Activated CD4-positive, alpha-beta T cell treated with anti-CD3 and anti-CD28 coated beads, Interleukin-2, Interleukin-4, amounts not matched to agents 100 ng/mL and 50 ng/mL, durations not matched to agents 16 hours and 8 hours (primary cell): ENCODE measurements at regions not wholly inside any gene's neighbourhood (a gene's known extent, or its start where the extent isn't known, plus 50 kb on each side); places are given as distances from the start of the nearest gene placed in this dataset.

ENCODE experiments used
- DNase-seq: peaks from one replicate; pipeline ENCODE4 v3.0.0-alpha.2; 2020; ENCODE audit warnings: low spot score

DNA sequence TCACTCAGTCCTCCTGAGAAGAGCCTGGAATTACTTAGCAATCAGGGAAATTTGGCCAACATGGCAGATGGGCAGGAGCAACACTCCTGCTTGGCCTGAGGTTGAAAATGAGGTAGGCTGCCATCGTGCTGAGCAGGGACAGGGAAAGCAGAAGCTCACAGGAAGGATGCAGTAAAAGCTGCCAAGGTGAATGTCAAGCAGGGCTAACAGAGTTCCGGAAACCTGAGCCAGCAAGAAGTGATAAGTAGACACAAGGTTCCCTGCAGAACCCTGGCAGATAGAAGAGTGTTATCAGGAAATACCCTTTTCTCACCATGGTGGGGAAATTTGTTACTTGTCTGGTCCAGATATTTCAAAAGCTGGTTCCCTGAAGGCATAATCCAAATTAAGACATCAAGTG lies 454.3 kb upstream of the MEX3C start:
- DNase-seq: no peak

DNA sequence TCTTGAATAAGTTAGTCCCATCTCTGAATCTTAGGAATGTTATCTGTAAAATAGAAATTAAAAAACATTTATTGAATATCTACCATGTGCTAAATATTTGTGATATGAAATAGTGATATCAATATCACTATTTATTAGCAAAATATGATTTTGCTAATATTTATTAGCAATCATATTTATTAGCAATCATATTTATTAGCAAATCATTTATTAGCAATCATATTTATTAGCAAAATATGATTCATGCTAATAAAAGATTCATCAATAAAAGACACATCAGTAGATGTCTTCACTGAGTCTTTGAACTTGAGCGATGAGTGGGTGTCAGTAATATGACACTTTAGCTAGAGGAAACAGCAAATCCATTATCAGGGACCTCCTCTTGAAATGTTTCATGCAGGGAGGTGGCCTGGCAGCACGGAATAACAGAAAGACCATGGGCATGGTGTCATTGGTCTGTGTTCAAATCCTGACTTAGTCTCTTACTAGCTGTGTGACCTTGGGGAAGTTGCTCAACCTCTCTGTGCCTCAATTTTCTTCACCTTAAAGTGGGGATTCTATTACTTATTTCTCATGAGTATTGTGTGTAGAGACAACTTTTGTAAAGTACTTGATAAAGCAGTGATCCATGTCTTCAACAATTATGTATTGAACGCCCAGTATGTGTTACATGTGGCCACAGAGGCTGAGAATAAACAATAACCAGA lies 456.2 kb upstream of the MEX3C start:
- no peak for DNase-seq

DNA sequence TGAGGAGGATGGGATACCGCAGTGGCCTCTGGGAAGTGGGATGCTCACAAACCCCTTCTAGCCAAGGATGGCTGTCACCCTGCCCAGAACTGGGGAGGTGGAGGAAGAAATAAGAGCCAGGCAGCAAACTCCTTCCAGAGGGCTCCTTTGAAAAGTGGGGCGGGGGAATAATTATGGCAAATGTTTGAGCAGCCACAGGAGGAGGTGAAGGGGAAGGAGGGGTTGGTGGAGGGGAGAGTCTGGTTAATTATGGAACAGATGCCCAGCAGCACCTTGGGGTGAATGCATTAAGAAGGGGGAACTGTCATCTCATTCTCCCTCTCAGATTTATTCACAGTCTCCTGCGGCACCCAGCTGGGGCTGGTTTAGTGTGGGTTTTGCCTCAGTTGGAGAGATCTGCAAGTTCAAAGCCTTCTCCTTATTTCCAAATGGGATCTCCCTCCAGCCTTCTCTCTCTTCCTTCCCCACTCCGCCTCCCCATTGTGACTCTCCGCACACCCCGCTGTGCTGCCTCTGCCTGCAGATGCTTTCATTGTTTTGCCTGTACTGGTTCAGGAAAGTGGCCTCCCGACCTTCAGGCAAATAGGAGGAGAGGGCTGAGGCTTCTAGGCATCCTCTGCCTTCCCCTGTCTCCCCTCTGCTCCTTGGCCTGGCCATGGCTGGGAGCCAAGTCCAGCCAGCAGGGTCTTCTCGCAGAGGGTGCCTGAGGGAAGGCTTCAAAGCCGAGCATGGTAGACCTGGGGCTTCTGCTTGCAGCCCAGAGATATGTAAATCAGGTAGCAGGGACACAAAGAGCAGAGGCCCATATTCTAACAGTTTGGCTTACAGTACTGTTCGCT lies 457.2 kb upstream of the MEX3C start:
- DNase-seq: no peak

DNA sequence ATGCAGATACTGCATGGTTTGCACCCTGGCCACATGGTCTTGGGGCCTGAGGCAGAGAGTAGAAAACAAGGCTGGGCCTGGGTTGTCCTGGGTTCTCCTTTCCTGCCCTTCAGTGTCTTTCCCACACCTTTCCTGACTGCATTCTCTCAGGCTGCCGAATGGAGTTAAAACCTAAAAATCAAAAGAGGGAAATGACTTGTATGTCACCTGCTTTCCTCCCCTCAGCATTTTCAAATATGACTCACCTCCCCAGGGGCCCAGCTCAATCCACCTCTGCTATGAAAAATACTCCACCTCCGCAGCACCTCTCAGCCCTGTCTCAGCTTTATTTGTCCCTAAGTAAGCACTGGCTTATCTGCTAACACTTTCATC lies 457.8 kb upstream of the MEX3C start:
- no peak for DNase-seq

DNA sequence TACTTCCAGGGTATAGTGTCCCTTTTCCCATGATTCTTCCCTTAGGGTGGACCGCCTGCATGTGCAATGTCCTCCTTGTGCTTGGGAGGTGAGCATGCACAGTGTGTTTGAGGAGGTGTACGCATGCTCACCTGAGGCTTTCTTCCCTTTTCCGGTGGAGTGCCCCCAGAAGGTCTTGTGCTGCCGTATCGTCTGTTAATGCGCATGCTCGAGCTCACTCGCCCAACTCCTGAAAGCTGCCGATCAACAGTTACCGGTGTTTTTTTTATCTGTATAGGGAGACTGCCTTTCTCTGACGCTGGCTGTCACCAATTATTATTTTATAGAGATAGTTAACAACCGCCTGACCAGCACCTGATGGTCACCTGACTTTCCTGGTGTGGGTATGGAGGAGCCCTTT lies 458.8 kb upstream of the MEX3C start:
- DNase-seq: no peak

DNA sequence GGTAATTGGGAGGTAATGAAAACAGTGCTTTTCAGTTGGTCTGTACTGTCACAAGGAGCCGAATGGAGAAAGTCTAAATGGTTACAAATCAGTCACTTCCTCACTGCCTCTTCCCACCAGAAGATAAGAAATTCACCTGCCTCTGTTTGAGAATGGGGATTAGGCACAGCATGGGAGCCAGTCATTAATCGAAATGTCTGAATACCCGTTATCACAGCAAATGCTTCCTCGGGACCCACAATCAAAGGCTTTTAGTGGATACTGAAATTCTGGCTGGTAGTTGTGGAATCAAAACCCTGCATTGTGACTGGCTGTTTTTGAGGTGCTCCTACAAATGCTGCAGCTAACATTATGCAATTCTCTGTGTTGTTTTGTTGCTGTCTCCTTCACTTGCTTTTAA lies 461.0 kb upstream of the MEX3C start:
- DNase-seq: no peak

DNA sequence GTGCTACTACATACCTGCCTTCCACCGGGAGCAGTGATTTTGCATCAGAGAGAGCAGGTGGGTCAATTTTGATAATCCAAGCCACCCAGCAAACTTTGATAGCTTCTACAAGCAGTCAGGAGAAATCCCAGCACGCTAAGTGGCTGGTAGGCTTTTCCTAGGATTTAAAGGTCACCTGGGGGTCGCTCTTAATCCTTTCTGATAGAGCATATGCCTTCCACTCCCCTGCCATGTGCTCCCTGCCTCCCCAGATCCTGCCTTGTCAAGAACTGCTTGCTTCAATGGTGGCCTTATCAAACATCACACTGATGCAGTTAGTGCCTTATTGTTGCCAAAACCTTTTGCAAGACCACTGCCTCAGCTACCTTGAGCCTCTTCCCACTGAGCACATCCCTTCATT lies 462.3 kb upstream of the MEX3C start:
- DNase-seq: no peak

DNA sequence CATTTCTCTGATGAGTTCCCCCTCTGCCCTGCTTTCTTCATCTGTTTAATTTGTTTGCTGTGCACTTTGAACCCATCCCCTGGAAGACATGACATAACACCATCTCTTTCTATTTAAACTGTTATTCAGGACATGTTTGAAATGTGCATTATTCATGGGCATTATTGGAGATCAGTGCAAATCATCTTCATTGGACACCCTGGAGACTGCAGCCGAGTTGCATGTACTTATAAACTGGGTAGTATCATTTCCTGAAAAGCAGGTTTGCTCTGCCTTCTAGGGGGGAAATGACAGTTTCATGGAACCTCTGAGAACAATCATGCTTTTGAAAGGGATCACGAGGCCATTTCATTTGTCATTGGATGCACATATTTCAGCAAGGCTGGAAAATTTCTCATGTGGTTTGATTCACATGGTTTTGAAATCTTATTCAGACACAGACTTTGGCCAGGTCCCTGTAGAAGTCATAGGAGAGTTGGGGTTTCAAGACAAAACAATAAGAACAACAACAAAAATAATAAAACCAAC lies 462.8 kb upstream of the MEX3C start:
- DNase-seq: no peak

DNA sequence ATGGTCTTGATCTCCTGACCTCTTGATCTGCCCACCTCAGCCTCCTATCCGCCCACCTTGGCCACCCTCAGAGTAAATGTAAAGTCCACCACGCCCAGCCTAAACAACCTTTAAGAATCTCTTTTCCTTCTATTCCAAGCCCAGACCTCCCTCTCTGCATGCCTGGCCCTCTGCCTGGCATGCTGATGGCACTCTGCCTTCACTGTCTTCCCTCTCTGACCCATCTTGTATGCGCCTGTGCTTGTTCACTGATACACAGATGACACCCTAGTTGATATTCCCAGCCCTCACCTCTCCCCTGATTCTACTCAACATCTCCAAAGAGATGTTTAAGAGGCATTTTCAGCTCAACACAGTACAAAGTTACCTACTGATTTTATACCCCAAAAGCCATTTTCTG lies 466.8 kb upstream of the MEX3C start:
- no peak for DNase-seq

DNA sequence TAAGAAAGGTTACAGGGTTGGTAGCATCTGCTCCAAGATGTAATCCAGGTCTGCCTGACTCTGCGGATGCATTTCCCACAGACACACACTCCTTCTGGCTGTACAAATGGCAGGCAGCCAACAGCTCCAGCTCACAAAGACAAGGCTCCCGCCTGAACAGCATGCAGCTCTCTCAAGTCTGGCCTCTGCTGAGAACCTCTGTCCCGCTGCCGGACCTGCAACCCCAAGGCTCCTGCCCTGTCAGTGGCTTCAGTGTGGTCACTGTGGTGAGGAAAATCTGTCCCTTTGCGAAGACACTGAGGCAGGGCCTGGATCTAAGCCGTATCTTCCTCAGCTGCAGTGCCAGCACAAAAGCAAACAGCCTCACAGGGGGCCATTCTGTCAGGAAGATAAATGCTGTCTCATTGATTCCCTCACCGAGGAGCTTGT lies 469.3 kb upstream of the MEX3C start:
- no peak for DNase-seq

DNA sequence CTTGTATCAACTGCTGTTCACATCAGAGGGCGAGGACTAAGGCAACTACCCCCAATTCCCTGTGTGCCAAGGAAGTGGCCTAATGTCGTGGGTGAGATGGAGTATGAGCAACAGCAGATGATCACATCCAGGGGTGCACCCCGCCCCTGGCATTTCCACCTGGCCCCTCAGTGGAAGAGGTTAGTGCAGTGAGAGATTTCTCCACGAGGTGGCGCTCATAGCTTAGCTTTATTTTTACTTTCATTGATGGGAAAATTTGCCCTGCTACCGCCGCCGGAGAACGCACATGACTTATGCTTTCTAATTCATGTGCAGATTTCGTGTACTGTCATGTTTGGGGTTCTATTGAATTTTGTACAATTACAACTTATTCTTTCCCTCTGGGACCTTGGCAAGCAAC lies 470.6 kb upstream of the MEX3C start:
- DNase-seq: peak; percentile 56

DNA sequence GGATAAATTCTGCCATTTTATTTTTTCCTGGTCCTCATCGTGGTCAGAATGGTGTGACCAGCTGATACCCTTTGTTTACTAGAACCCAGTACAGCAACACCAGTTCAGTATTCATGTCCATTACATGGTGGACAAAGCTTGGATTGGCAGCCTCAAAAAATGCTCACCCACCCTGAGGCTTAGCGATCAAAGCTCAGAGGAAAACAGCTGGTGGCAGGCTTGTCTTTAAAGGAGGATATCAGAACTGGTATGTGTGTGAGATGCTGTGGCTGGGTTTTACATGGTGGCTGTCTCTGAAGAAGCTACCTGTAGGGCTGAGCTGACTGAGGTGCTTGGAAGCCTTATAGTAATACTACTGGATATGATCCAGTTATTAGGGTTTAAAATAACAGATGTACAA lies 471.1 kb upstream of the MEX3C start:
- DNase-seq: no peak

DNA sequence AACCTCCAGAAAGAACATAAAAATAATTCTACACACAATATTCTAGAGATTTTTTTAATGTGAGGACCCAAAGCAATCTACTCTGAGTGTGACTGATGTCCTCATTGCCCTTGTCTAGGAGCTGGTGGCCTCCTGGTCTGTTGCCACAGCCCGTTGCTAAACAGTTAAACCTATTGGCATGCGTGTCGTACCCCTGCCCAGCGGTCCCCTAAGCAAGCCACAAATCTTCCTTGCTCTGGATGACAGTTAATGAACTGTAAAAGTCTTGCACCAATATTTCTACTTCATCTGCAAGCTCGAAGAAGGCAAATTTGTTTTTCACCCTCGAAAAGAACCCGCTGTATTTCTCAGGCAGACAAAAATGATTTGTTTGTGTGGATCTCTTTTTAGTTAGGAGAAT lies 489.1 kb upstream of the MEX3C start:
- no peak for DNase-seq

DNA sequence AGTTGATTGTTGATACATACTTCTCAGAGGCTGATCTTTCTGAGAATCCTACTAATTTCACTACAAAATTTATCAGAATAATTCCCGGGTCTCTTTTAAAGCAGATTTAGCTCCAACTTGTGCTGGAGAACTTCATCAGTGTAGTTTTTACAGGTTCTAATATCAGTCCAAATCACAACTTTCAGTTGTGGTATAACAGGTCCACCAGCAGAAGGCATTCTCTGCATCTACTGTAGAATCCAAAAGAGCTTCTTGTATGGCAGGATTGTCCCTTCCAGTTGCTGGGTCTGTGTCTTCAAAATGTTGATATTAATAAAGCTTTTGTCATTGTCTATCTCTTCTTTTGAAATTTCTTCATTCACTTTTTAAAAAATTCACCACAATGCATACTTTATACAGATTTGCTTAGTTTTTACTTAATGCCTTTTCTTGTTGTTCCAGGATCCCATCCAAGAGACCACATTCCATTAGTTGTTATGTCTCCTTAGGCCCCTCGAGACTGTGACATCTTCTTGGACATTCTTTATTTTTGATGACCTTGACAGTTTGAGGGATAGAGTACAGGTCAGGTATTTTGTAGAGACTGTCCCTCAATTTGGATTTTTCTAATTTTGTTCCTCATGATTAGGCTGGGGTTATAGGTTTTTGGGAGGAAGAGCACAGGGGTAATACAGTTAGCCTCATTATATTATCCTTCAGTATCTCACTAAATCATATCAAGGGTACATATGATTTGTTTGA lies 490.5 kb upstream of the MEX3C start:
- no peak for DNase-seq

DNA sequence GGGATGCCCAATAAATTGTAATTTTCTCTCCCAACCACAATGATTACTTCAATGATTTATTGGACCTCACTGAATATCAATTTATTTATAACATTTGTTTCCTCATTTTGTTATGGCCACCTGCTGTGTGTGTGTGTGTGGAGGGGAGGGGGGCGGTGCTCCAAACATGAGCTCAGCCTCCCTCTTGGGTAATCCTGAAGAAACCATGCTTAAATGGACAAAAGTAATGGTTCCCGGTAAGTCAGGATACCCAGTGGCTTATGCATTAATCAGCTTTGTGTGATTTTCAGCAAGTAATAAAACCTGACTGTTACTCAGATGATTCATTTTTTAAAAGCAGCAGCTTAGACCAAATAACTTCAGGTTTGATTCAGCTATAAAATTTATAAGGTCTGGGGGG lies 495.1 kb upstream of the MEX3C start:
- no peak for DNase-seq

DNA sequence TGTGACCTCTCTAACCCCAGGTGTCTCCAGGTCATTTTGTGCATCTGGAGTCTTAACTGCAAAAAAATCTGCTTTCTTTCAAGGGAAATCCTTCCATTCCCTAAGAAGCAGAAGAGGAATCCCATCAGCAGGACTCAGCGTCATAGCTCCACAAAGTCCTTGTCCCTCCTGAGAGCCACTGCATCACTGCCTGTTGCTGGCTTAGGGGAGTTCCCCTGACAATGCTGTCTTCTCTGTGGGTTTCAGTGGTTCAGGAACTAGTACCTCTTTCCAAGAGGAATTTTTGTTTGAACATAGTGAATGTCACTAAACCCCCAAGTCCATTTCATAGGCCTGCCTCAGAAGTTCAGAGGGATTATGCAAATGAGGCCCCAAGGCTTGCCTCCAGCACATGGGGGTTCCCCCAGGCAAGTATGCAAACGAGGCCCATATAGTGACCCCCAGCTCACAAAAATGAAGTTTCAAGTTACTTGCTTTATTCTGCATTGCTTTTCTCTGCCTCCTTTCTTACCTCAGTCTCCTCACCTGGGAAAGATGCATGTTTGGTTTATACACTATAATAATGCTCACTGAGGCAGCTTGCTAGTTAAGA lies 513.9 kb upstream of the MEX3C start:
- no peak for DNase-seq

DNA sequence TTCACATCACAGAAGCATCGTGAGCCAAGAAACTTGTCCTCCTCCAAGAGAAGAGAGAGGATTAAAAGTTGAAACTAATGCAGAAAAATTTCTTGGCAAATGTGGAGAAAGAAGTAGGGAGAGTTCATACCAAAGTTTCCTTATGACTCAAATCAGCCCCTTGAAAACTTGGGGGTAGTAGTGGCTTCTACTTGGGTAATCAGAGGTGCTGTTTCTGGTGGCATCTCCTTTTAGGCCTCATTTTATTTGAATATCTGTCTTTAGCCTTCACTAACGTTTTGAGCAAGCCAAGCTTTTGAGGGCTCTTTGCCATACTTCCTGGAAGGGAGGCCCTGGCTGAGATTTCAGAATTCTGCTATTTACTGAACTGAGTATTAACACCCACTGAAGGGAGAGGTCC lies 515.3 kb upstream of the MEX3C start:
- DNase-seq: no peak

DNA sequence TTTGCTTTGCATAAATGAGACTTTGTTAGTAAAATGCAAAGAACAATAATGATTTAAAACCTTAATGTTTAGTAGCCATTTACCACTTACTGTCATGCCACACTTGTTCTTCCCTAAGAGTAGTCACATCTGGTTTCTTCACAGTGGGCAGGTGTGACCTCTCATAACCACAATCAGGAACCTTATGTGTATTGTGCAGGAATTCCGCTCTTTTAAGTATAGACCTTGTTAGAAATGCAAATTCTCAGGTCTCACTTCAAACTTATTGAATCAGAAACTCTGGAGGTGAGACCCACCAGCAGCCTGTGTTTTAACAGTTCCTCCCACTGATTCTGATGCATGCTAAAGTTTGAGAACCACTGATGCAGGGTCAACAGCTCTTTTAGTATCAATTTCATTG lies 518.8 kb upstream of the MEX3C start:
- DNase-seq: no peak

DNA sequence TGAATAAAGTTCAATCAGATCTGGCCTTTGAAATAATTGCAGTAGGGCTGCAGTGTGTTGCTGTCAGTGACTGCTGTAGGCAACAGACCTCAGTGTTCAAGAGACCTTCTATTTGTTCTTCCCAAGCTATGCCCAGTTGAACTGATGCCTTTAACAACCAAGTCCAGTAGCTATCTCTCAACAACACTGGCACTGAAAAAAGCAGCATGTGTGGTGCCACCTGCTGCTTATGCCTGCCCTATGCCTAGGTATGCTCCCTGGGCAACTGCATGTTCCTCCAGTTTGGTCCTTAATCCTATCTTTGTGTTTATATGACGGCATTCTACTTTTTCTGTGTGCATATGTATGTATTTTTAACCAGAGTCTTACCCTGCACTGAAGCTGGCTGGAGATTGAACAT lies 523.9 kb upstream of the MEX3C start:
- no peak for DNase-seq

DNA sequence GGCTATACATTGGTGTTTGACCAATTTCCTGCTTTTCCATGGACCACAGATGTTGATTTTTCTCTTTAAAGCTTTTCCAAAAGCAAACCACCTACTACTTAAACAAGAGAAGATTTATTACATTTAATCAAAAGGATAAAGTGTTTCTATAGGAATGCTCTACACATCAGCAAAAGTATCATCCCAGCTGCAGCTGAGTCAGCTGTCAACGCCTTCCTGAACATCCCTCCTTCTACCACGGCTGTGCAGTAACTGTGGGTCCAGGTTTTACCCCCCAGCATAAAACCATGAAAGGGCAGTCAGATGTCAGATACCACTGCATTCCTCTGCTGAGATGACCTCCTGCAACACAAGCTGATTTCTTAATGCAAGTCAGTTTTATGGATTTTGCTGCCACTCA lies 524.5 kb upstream of the MEX3C start:
- DNase-seq: no peak

DNA sequence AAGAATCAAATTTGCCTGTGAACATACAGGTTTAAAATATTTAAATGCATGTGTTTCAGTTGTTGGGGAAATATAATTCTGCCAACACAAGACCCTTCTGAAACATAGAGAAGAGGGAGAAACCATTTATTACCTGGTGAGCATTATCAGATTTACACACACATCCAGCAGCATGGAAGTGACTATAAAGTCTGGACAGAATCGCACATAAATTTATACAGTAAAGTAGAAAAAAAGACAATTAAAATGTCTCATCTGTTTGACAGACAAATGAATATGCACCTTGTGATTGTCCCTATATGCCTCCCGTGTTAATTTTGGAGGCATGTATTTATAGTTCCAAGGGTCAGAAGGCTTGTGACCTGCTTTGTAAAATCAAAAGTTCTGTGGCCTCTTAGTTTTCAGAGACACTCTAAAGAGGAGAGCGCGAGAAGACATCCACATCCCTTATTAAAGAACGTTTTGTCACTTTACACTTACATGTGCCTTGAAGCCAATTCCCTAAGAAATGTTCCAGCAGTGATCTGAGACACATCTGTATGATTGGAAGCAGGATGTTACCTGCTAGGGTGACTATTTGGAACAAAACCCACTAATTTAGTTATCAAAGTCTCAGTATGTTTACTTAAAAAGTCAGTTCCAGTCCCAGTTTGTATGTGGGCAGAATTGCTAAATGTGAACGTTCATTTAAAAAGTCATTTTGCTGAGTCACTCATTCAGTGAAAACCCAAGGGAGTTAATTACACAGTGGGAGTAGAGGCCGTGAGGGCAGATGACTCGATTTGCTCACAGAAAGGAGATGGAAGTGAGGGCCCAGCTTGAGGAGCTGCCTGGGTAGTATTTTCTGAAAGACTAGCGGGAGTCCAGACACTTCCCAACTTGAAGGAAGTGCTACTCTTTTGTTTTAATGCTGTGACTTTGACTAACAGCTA lies 527.6 kb upstream of the MEX3C start:
- no peak for DNase-seq
